H7 (cell line): ENCODE measurements at regions not wholly inside any gene's neighbourhood (a gene's known extent, or its start where the extent isn't known, plus 50 kb on each side); places are given as distances from the start of the nearest gene placed in this dataset.
"Not testable (repeated sequence)": the region's sequence is repeated elsewhere in the genome, so short reads cannot be mapped to it uniquely, and the experiment has no call there.

Experiments
- DNase-seq: peaks from one replicate; pipeline ENCODE4 v3.0.0; 2012
- H3K27me3 ChIP-seq: 2 replicates; pipeline ENCODE4 v1.6.0; 2011; ENCODE audit warnings: mild to moderate bottlenecking, low read length; ENCODE audit not compliant: control insufficient read depth, insufficient read depth
- H3K36me3 ChIP-seq: replicated peaks from 2 replicates; pipeline ENCODE4 v1.5.1; 2011; ENCODE audit warnings: low read length; ENCODE audit not compliant: control insufficient read depth, insufficient read depth
- H3K4me3 ChIP-seq: 2 replicates; pipeline ENCODE4 v1.5.1; 2011; ENCODE audit warnings: low read depth, mild to moderate bottlenecking, control low read depth, low read length, moderate library complexity; ENCODE audit not compliant: insufficient read depth

DNA sequence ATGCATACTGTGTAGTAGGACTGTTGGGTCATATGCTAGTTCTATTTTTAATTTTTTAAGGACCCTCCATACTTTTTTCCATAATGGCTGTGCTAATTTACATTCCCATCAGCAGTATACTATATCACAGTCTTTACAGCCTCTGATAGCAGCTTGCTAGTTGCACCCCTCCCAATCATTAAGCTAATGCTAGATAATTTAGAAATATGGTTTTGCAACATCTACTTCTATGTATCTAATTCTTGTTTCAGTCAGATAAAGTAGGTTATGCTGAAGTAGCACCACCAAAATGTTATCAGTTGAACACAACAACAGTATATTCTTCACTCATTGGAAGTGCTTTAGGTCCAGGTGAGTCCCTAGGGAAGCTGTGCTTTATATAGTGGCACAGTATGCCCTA, 522.7 kb upstream of the HTR2C start:
- Histone ChIP-seq H3K36me3 (no peaks in the 10 kb centered on the region), H3K4me3 (no peak overlapping the region), H3K27me3 (no peaks in the 10 kb centered on the region)
- no peak for DNase-seq

DNA sequence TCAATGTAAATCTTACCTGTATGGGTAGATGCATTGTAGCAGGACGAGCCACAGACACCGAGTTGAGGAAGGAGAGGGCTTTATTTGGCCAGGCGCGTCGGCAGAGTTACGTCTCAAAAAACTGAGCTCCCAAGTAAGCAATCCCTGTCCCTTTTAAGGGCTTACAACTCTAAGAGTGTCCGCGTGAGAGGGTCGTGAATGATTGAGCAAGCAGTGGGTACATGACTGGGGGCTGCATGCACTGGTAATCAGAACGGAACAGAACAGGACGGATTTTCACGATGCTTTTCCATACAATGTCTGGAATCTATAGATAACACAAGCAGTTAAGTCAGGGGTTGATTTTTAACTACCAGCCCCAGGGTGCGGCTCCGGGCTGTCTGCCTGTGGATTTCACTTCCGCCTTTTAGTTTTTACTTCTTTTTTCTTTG, 524.9 kb upstream of the HTR2C start:
- Histone ChIP-seq H3K36me3 (no peaks in the 10 kb centered on the region), H3K4me3 (no peak overlapping the region), H3K27me3 (no peaks in the 10 kb centered on the region)
- DNase-seq, result no peak

DNA sequence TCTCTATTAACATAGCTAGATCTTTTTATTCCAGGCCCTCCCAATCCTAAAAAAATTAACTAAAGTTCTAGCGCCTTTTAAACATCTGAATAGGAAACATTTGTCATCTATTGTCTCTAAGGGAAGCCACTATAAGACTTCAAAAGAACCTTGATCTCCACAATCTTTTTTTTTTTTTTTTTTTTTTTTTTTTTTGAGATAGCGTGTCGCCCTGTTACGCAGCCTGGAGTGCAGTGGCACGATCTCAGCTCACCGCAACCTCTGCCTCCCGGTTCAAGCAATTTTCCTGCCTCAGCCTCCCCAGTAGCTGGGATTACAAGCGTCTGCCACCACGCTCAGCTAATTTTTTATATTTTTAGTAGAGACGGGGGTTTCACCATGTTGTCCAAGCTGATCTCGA, 526.5 kb upstream of the HTR2C start:
- not testable (repeated sequence) for H3K27me3 ChIP-seq, DNase-seq, H3K4me3 ChIP-seq, H3K36me3 ChIP-seq

- no peaks in the 10 kb centered on the region for H3K27me3 ChIP-seq
- no peak overlapping the region for H3K4me3 ChIP-seq
- peaks cover 13% of the 10 kb centered on the region for H3K36me3 ChIP-seq
- no peak for DNase-seq
Measured at GRCh38 chrX:114051667-114052315, 532.1 kb upstream of the HTR2C start.

DNA sequence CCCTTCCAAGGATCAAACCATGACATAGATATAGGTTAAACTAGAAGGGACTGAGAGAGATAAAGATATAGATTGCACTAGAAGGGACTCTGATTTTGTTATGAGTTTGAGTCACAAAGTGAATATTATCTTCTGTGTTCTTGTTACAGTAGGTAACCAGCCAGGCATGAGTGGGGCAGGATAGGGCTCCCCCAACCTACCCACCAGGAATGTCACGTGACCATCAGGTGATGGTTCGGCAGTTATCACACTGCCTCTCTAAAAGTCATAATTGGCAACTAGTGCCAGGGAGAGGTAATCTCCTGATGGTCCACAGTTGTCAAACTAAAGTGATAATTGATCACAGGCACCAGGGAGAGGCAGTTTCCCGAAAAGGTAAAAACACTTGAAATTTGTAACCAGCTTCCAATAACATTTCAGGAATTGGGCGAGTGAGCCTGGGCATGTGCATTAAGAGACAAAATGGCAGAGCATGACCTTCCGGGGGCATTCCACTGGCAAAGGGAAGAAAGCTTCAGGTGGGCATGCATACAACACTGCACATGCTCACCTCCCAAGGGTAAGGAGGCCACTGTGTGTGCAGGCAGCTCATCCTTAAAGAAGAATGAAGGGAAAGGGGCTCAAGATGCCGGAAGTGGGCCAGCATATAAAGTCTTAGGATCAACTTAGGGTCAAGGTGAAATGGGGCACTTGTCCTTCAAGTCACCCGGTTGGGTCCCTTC, 533.6 kb upstream of the HTR2C start:
- no peak for DNase-seq
- H3K4me3 ChIP-seq, result no peak overlapping the region
- no peaks in the 10 kb centered on the region for H3K27me3 ChIP-seq
- peaks cover 15% of the 10 kb centered on the region for H3K36me3 ChIP-seq

DNA sequence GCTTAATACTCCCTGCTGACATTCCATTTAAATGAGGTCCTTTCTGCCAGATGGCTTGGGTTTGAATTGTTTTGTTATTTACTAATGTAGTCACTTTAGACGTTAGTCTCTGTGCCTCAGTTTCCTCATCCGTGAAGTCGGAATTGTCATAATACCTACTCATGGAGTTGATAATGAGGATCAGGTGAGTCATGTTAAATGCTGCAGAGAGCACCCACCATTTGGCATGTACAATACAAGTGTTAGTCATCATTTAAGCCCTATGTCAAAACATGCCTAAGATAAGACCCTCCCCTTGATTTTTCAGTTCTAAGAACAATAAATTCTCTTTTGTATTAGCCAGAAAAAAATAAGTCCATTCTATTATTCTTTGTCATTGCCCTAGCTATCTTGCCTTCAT, 534.8 kb upstream of the HTR2C start:
- H3K36me3 ChIP-seq, result peaks cover 15% of the 10 kb centered on the region
- DNase-seq, result no peak
- no peaks in the 10 kb centered on the region for H3K27me3 ChIP-seq
- no peak overlapping the region for H3K4me3 ChIP-seq

- DNase-seq, result no peak
- Histone ChIP-seq H3K27me3 (no peaks in the 10 kb centered on the region), H3K4me3 (no peak overlapping the region; the same call in 1 of the 2 replicates), H3K36me3 (peaks cover 19% of the 10 kb centered on the region)
Measured at GRCh38 chrX:114047558-114047957, 536.3 kb upstream of the HTR2C start.

DNA sequence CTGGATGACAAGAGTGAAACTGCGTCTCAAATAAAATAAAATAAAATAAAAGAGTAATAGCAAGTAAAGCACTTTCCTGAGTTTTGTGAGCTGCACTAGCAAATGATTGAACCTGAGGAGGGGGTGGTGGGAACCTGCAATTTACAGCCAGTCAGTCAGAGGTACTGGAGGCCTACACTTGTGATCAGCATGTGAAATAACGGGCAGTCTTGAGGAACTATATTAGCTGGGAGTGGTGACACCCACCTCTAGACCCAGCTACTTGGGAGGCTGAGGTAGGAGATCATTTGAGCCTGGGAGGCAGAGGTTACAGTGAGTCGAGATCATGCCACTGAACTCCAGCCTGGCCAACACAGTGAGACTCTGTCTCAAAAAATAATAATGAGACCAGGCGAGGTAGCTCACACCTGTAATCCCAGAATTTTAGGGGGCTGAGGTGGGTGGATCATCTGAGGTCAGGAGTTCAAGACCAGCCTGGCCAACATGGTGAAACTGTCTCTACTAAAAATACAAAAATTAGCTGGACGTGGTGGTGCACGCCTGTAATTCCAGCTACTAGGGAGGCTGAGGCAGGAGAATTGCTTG, 537.1 kb upstream of the HTR2C start:
- H3K27me3 ChIP-seq, result no peaks in the 10 kb centered on the region
- H3K36me3 ChIP-seq, result peaks cover 19% of the 10 kb centered on the region
- DNase-seq, result no peak
- H3K4me3 ChIP-seq, result no peak overlapping the region

DNA sequence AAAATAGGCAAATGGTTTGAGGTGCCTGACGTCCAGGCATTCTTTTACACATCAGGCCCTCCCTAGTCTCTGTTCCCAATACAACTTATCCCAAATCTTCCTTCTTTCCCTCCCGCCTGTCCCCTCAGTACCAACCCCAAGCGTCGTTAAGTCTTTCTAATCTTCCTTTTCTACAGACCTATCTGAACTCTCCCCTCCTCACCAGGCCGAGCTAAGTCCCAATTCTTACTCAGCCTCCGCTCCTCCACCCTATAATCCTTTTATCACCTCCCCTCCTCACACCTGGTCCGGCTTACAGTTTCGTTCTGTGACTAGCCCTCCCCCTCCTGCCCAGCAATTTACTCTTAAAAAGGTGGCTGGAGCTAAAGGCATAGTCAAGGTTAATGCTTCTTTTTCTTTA, 542.4 kb upstream of the HTR2C start:
- H3K27me3 ChIP-seq, DNase-seq: not testable (repeated sequence)
- H3K4me3 ChIP-seq, result peak overlapping the region; percentile 80

DNA sequence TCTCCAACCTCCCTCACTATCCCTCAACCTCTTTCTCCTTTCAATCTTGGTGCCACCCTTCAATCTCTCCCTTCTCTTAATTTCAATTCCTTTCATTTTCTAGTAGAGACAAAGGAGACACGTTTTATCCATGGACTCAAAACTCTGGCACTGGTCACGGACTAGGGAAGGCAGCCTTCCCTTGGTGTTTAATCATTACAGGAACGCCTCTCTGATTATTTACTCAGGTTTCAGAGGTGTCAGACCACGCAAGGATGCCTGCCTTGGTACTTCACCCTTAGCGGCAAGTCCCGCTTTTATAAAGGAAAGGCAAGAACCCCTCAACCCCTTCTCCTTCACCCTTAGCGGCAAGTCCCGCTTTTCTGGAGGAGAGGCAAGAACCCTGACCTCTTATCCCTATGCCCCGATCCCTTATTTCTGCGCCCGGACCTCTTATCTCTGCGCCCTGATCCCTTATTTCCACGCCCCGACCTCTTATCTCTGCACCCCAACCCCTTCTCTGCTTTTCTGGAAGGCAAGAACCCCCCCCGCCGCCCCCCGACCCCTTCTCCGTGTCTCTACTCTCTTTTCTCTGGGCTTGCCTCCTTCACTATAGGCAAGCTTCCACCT, 543.1 kb upstream of the HTR2C start:
- H3K4me3 ChIP-seq, result peak overlapping the region; percentile 80
- H3K36me3 ChIP-seq, DNase-seq, H3K27me3 ChIP-seq: not testable (repeated sequence)

More for the DNA sequence above, 542.4 kb upstream of the HTR2C start:
- H3K36me3 ChIP-seq, result not testable (repeated sequence)

- H3K27me3 ChIP-seq, H3K36me3 ChIP-seq, DNase-seq: not testable (repeated sequence)
- H3K4me3 ChIP-seq, result peak overlapping the region; percentile 80
Measured at GRCh38 chrX:114040111-114040510, 543.8 kb upstream of the HTR2C start.

DNA sequence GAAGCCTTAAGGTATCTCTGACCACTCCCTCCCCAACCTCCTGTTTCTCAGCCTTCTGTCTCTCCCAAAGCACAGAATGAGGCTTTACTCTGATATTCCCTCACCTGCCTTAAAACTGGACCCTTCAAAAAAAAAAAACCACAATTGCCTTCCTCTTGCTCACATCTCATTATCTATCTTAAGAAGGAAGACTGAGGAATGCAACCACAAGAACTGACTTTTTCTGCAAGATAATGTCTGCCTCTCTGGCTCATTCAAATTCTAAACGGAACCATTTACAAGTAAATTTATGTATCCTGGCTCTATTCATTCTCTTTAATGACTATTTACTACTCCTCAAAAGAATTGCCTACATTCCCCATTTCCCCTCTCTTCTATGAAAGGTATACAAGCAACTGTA, 545.5 kb upstream of the HTR2C start:
- Histone ChIP-seq H3K27me3 (no peaks in the 10 kb centered on the region), H3K4me3 (no peak overlapping the region), H3K36me3 (peaks cover 1% of the 10 kb centered on the region)
- peak; percentile 24 for DNase-seq

DNA sequence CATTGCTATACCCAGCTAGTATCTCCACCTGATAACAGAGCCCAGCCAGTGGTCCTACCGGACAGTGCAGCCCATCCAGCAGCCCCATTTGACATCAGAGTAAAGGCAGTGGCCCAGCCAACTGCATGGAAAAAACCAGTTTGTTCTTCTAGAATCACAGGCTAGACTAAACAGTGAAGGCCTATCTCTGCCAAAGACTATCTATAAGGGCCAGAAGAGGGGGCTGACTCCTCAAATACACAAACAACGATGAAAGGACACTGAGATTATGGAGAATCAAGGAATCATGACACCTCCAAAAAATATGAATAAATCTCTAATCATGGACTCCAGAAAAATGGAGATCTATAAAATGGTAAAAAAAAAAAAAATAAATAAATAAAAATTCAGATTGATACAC, 546.4 kb upstream of the HTR2C start:
- no peak overlapping the region for H3K4me3 ChIP-seq
- no peak for DNase-seq
- H3K27me3 ChIP-seq, result no peaks in the 10 kb centered on the region
- H3K36me3 ChIP-seq, result no peaks in the 10 kb centered on the region

DNA sequence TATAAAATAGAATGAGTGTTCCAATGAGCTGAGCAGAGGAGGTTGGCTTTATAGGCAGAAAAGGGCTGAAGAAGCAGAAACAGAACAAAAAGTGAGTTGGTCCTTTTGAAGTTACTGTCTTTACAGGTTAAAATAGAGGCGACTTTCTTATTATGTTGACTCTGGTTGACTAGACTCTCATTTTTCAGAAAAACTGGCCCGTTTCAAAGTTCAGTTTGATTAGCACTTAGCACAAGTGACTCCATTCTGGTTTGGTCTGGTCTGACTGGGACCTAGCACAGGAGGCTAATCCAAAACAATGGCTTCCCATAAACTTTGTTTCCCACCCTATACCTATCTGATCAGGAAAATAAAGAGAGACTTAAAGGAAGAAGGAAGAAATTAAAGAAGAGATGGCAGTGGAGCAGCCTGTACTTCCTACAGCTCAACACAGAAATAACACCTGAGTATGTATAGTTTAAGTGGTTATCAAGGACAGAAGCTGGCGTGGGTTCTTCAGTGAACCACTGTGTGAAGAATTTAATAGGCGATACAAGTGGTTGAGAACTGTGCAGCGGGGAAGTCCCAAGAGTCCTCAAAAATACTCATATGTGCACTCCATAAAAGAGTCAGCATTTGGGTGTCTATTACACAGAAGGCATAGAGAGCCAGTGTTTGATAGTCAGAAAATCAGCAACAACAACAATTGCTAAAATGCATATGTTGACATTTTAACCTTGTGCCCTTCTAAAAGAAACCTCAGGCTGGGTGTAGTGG, 554.8 kb upstream of the HTR2C start:
- no peak for DNase-seq
- Histone ChIP-seq H3K27me3 (no peaks in the 10 kb centered on the region), H3K4me3 (no peak overlapping the region), H3K36me3 (no peaks in the 10 kb centered on the region)
